ENCODE measurements at regions not wholly inside any gene's neighbourhood (a gene's known extent, or its start where the extent isn't known, plus 50 kb on each side); places are given as distances from the start of the nearest gene placed in this dataset.

- DNase-seq: no peak
These were observed 339.0 kb upstream of the PRKCQ start for GRCh38 chr10:6919077-6919476.

GRCh38 chr10:6918305-6918704 lies 338.2 kb upstream of the PRKCQ start:
- peak; percentile 74 for DNase-seq

GRCh38 chr10:6917125-6917524 lies 337.0 kb upstream of the PRKCQ start:
- no peak for DNase-seq

GRCh38 chr10:6916601-6917000 lies 336.5 kb upstream of the PRKCQ start:
- no peak for DNase-seq

GRCh38 chr10:6915307-6915706 lies 335.2 kb upstream of the PRKCQ start:
- DNase-seq: no peak

- peak; percentile 56 for DNase-seq
These were observed 332.9 kb upstream of the PRKCQ start for GRCh38 chr10:6912929-6913328.

- peak; percentile 82 for DNase-seq
These were observed 332.3 kb upstream of the PRKCQ start for GRCh38 chr10:6912424-6912823.

GRCh38 chr10:6912021-6912420 lies 331.9 kb upstream of the PRKCQ start:
- DNase-seq: no peak

- DNase-seq: no peak
These were observed 330.0 kb upstream of the PRKCQ start for GRCh38 chr10:6909905-6910560.

- DNase-seq: no peak
These were observed 327.9 kb upstream of the PRKCQ start for GRCh38 chr10:6907877-6908530.

- DNase-seq: no peak
These were observed 314.3 kb upstream of the PRKCQ start for GRCh38 chr10:6894405-6894804.

- no peak for DNase-seq
These were observed 312.8 kb upstream of the PRKCQ start for GRCh38 chr10:6892864-6893263.

- no peak for DNase-seq
These were observed 311.8 kb upstream of the PRKCQ start for GRCh38 chr10:6891924-6892323.

GRCh38 chr10:6889718-6890117 lies 309.6 kb upstream of the PRKCQ start:
- DNase-seq: no peak

GRCh38 chr10:6888434-6888833 lies 308.4 kb upstream of the PRKCQ start:
- DNase-seq: no peak

- no peak for DNase-seq
These were observed 305.2 kb upstream of the PRKCQ start for GRCh38 chr10:6885284-6885683.

- no peak for DNase-seq
These were observed 301.9 kb upstream of the PRKCQ start for GRCh38 chr10:6881987-6882386.

- no peak for DNase-seq
These were observed 297.8 kb upstream of the PRKCQ start for GRCh38 chr10:6877722-6878392.

- DNase-seq: no peak
These were observed 297.3 kb upstream of the PRKCQ start for GRCh38 chr10:6877336-6877721.

- DNase-seq: no peak
These were observed 295.3 kb upstream of the PRKCQ start for GRCh38 chr10:6875269-6875865.

- DNase-seq: no peak
These were observed 291.1 kb upstream of the PRKCQ start for GRCh38 chr10:6871128-6871527.

GRCh38 chr10:6868036-6868725 lies 288.1 kb upstream of the PRKCQ start:
- no peak for DNase-seq

GRCh38 chr10:6866757-6867156 lies 286.7 kb upstream of the PRKCQ start:
- no peak for DNase-seq
